K562 (cell line): ENCODE measurements at regions not wholly inside any gene's neighbourhood (a gene's known extent, or its start where the extent isn't known, plus 50 kb on each side); places are given as distances from the start of the nearest gene placed in this dataset.

Experiments
- ATAC-seq: fragments of 200-7000 bp; cut with Tn5 transposase; 3 replicates; pipeline ENCODE4 v1.9.1; 2020; ENCODE audit warnings: moderate library complexity
- BruUV-seq: library from RNA; stranded (reverse); fragments of 400-500 nt; replicated peaks from 2 replicates; lab custom pipeline; 2021; lab: Mats Ljungman, UMichigan
- CTCF ChIA-PET: fragments of 300-600 bp; formaldehyde crosslinking; extraction: SDS; loops from one replicate; lab custom pipeline; 2021; ENCODE audit warnings: low intra/inter-chr PET ratio; lab: Yijun Ruan, JAX
- POLR2A ChIA-PET: fragments of 300-600, 350-650 bp; sonication (Branson Sonifier 250); formaldehyde crosslinking; extraction: SDS; loops from one replicate; lab custom pipeline; 2021; ENCODE audit warnings: antibody characterized with exemption, inconsistent platforms; lab: Yijun Ruan, JAX
- DNase-seq, 4 experiments: peaks; one replicate each; pipeline versions ENCODE4 v3.0.0 to v3.0.0-alpha.2; 2011 to 2018; ENCODE audit warnings: low spot score in 3 of 4, mixed read lengths in 3 of 4; ENCODE audit errors: extremely low read depth in 1 of 4
- FAIRE-seq: peaks from 2 replicates; lab custom pipeline; 2011; peaks lifted over from hg19 to GRCh38; lab: Jason Lieb, UNC
- H2AFZ ChIP-seq: 2 replicates; pipeline ENCODE4 v1.6.0; 2011; ENCODE audit warnings: low read depth, low read length, control low read depth, inconsistent platforms
- H3K27ac ChIP-seq: fragments of 200-600 bp; 3 replicates; pipeline ENCODE4 v1.8.0; 2011; ENCODE audit warnings: low read depth, mild to moderate bottlenecking, control low read depth, inconsistent platforms, low read length, moderate library complexity, mixed read lengths; ENCODE audit errors: extremely low read depth
- H3K27me3 ChIP-seq, 2 experiments: fragments of 300-600 bp in 1 of 2; 2 replicates in 1 of 2; 3 replicates in 1 of 2; pipeline versions ENCODE4 v1.6.0 to v1.8.0; 2011; ENCODE audit warnings: inconsistent platforms in 2 of 2, low read length in 2 of 2, mild to moderate bottlenecking in 1 of 2, mixed read lengths in 1 of 2, moderate library complexity in 1 of 2; ENCODE audit not compliant: control insufficient read depth in 2 of 2, insufficient read depth in 2 of 2
- H3K36me3 ChIP-seq: fragments of 300-600 bp; 3 replicates; pipeline ENCODE4 v1.8.0; 2011; ENCODE audit warnings: mild to moderate bottlenecking, low read length, inconsistent platforms; ENCODE audit not compliant: control insufficient read depth, insufficient read depth
- H3K4me1 ChIP-seq, 2 experiments: fragments of 200-600 bp in 1 of 2; replicated peaks in 1 of 2; 2 replicates in 1 of 2; 3 replicates in 1 of 2; pipeline versions ENCODE4 v1.5.1 to v1.8.0; 2011; ENCODE audit warnings: inconsistent platforms in 2 of 2, low read length in 2 of 2, mild to moderate bottlenecking in 1 of 2, mixed read lengths in 1 of 2, moderate library complexity in 1 of 2; ENCODE audit not compliant: control insufficient read depth in 2 of 2, insufficient read depth in 2 of 2
- H3K4me2 ChIP-seq: 2 replicates; pipeline ENCODE4 v1.6.1; 2011; ENCODE audit warnings: low read length, control low read depth, inconsistent platforms, mixed read lengths; ENCODE audit not compliant: insufficient read depth
- H3K4me3 ChIP-seq: fragments of 200-600 bp; sonication (generic), shearing (Covaris generic); 2 replicates; pipeline ENCODE4 v1.5.1; 2016; ENCODE audit warnings: control low read depth, inconsistent platforms
- H3K79me2 ChIP-seq: fragments of 200-600 bp; 3 replicates; pipeline ENCODE4 v1.8.0; 2011; ENCODE audit warnings: low read length, inconsistent platforms; ENCODE audit not compliant: control insufficient read depth, insufficient read depth
- H3K9ac ChIP-seq, 2 experiments: 2 replicates each; pipeline versions ENCODE4 v1.6.0 to v1.6.1; 2011; ENCODE audit warnings: low read depth in 2 of 2, low read length in 2 of 2, control low read depth in 1 of 2, inconsistent platforms in 1 of 2, mild to moderate bottlenecking in 1 of 2, mixed read lengths in 1 of 2; ENCODE audit not compliant: insufficient read depth in 1 of 2
- H3K9me1 ChIP-seq: one replicate; pipeline ENCODE4 v1.6.0; 2011; ENCODE audit warnings: inconsistent platforms, mild to moderate bottlenecking, low read length, moderate library complexity; ENCODE audit not compliant: control insufficient read depth, insufficient read depth
- H3K9me3 ChIP-seq: replicated peaks from 2 replicates; pipeline ENCODE4 v1.5.1; 2011; ENCODE audit warnings: low read depth, low read length, inconsistent platforms; ENCODE audit not compliant: control insufficient read depth, insufficient read depth
- H4K20me1 ChIP-seq: replicated peaks from 2 replicates; pipeline ENCODE4 v1.6.1; 2011; ENCODE audit warnings: low read length, inconsistent platforms, mixed read lengths; ENCODE audit not compliant: control insufficient read depth, insufficient read depth
- ASH1L ChIP-seq: fragments of 450-650 bp; IDR thresholded peaks from 2 replicates; pipeline ENCODE4 v1.6.1; 2018; ENCODE audit warnings: borderline replicate concordance, mild to moderate bottlenecking, low read depth; ENCODE audit not compliant: partially characterized antibody
- E2F5 ChIP-seq: sonication (generic); formaldehyde crosslinking; IDR thresholded peaks from 2 replicates; pipeline ENCODE4 v1.8.0; 2022; ENCODE audit warnings: mild to moderate bottlenecking, missing genetic modification reagents
- GMEB1 ChIP-seq: fragments of 250-450 bp; sonication (Bioruptor Pico); IDR thresholded peaks from 2 replicates; pipeline ENCODE4 v1.4.0; 2020; ENCODE audit warnings: mild to moderate bottlenecking
- TEAD2 ChIP-seq: fragments of 450-650 bp; IDR thresholded peaks from 2 replicates; pipeline ENCODE4 v1.6.1; 2016; ENCODE audit warnings: missing genetic modification characterization, control low read depth, missing compliant biosample characterization
- ZBTB7A ChIP-seq: IDR thresholded peaks from 2 replicates; pipeline ENCODE4 v1.6.1; 2011; ENCODE audit warnings: low read depth, mild to moderate bottlenecking, low read length, moderate library complexity, borderline replicate concordance; ENCODE audit not compliant: control insufficient read depth
- ZNF449 ChIP-seq: fragments of 250-450 bp; sonication (Bioruptor Pico); IDR thresholded peaks from 2 replicates; pipeline ENCODE4 v1.8.0; 2022; ENCODE audit warnings: moderate library complexity, mild to moderate bottlenecking, inconsistent platforms
- WGBS: fragments of 100-300 bp; shearing (Covaris generic); methylation state at CpG from one replicate; pipeline ENCODE4 v1.1.6; 2016; ENCODE audit warnings: low coverage, mixed read lengths; ENCODE audit not compliant: insufficient coverage; ENCODE audit errors: missing lambda C conversion rate; 5-methylcytosine and 5-hydroxymethylcytosine counted together
- in situ Hi-C: fragments of 300-500 bp; cut with MboI; formaldehyde crosslinking; loops from 4 replicates; pipeline ENCODE4 v1.15.0; 2018; ENCODE audit warnings: inconsistent platforms, mixed read lengths
- intact Hi-C: fragments of 100-400 bp; cut with micrococcal nuclease; formaldehyde crosslinking; loops from 2 replicates; pipeline ENCODE4 v1.14.2; 2022
- TF ChIP-seq, protein P1 (sequence below), 2 experiments: fragments of 450-650 bp; IDR thresholded peaks; 2 replicates each; pipeline ENCODE4 v1.6.1; 2016; ENCODE audit warnings: mild to moderate bottlenecking in 2 of 2, borderline replicate concordance in 1 of 2, low read depth in 1 of 2, moderate library complexity in 1 of 2

- no peak overlapping the region for H3K4me2 ChIP-seq
- H3K9me3 ChIP-seq: no peaks in the 10 kb centered on the region
- no peak overlapping the region for H3K9ac ChIP-seq
- no peaks in the 10 kb centered on the region; a peak in 1 of 5 replicates for H3K27me3 ChIP-seq
- FAIRE-seq (peak; percentile 58), ATAC-seq (peak; percentile 92), DNase-seq (peak in 1 of 4 experiments; percentile 32)
- WGBS: 0% methylated on average over 5 of the region's 5 CpGs
- intact Hi-C loops: no loop called here
- ChIA-PET POLR2A (interaction anchor here (0.6 kb wide), 2 partner anchors 9 to 668 kb away, joined by 3 to 4 read pairs; no protein-coding TSS in a partner anchor), CTCF (interaction anchor here (0.6 kb wide), 1 partner anchor 546 kb away, joined by 3 read pairs; no protein-coding TSS in a partner anchor)
- no peaks in the 10 kb centered on the region for H3K4me1 ChIP-seq
- no peaks in the 10 kb centered on the region for H3K36me3 ChIP-seq
- in situ Hi-C loops: loop anchor here (25.0 kb wide), 1 partner anchor 880 kb away; no protein-coding TSS in a partner anchor
- BruUV-seq: no TSS peak
- H3K9me1 ChIP-seq: no peaks in the 10 kb centered on the region
- no peak overlapping the region for H2AFZ ChIP-seq
- H3K4me3 ChIP-seq: no peak overlapping the region
- H4K20me1 ChIP-seq: no peaks in the 10 kb centered on the region
- no peaks in the 10 kb centered on the region for H3K79me2 ChIP-seq
- H3K27ac ChIP-seq: no peak overlapping the region
- TF ChIP-seq E2F5 (CRISPR knock-in tag) (no peak), GMEB1 (CRISPR knock-in tag) (no peak), ZBTB7A (no peak), TEAD2 (tag) (0 out of 2 replicates have a peak, but pooled peaks have one; percentile 24), ZNF449 (CRISPR knock-in tag) (no peak), ASH1L (no peak)
- TF ChIP-seq, protein P1, sequence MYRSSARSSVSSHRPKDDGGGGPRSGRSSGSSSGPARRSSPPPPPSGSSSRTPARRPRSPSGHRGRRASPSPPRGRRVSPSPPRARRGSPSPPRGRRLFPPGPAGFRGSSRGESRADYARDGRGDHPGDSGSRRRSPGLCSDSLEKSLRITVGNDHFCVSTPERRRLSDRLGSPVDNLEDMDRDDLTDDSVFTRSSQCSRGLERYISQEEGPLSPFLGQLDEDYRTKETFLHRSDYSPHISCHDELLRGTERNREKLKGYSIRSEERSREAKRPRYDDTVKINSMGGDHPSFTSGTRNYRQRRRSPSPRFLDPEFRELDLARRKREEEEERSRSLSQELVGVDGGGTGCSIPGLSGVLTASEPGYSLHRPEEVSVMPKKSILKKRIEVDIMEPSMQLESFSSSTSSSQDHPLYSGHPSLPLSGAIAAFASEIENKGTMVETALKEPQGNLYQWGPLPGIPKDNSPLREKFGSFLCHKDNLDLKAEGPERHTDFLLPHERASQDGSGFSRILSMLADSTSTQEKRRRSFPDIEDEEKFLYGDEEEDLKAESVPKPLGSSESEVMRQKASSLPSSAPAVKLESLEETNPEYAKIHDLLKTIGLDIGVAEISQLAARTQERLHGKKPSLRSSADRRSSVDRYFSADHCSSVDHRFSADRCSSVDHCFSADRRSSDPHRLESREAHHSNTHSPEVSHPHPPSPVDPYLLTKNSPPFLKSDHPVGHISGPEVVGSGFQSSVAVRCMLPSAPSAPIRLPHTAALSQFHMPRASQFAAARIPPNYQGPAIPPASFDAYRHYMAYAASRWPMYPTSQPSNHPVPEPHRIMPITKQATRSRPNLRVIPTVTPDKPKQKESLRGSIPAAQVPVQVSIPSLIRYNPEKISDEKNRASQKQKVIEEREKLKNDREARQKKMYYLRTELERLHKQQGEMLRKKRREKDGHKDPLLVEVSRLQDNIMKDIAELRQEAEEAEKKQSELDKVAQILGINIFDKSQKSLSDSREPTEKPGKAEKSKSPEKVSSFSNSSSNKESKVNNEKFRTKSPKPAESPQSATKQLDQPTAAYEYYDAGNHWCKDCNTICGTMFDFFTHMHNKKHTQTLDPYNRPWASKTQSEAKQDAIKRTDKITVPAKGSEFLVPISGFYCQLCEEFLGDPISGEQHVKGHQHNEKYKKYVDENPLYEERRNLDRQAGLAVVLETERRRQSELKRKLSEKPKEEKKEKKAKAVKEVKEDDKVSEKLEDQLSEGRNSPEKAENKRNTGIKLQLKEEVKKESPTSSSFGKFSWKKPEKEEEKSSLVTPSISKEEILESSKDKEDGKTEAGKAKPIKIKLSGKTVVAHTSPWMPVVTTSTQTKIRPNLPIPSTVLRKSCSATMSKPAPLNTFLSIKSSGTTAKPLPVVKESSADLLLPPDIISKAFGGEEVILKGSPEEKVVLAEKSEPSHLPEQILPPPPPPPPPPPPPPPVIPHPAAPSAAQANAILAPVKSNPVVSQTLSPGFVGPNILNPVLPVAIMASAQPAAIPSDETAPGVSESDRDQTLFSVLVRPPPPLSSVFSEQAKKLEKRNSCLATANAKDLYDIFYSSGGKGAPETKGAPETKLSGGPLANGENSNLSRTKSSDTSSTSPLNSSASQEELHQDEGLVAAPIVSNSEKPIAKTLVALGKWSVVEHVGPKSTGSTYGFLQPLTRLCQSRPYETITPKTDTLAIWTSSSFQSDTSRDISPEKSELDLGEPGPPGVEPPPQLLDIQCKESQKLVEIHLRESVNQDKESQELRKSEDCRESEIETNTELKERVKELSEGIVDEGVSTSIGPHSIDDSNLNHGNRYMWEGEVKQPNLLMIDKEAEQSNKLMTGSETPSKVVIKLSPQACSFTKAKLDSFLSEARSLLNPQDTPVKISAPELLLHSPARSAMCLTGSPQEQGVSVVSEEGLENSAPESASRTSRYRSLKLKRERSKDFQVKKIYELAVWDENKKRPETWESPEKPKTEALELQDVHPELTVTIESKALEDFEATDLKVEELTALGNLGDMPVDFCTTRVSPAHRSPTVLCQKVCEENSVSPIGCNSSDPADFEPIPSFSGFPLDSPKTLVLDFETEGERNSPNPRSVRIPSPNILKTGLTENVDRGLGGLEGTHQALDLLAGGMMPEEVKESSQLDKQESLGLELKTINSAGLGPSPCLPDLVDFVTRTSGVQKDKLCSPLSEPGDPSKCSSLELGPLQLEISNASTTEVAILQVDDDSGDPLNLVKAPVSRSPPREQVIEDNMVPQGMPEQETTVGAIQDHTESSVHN (IDR thresholded peaks at IDR 0.05; ENCODE audit: borderline replicate concordance in 1 of 2, low read depth in 1 of 2): no peak
These were observed 136.9 kb downstream of the SLC38A1 start for GRCh38 chr12:46131732-46132469.
